ENCODE measurements at regions not wholly inside any gene's neighbourhood (a gene's known extent, or its start where the extent isn't known, plus 50 kb on each side); places are given as distances from the start of the nearest gene placed in this dataset.

DNA sequence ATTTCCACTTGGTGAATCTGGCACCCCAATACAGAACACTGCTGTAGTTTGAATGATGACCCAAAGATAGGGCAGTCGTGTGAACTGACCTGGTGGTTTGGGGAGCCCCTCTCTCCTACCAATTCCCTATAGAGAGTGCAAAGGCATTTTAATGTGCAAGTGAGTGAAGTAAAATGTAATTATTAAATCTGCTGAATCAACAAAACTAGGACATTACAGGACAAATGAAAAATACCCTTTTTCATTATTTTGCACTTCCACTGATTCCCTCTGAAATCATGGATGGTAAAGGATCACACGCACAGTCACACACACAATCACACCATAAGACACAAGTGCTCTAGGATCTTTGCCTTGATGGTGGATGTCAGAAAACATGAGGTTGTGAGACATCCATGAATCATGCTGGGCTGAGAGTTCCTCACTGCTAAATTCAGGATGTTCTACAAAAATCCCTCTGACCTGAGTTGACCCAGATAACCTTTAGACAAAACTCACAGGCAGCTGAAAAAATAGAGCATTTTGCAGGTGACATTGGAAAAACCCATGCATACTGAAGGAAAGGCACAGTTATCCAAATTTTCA is 197.4 kb downstream of the FBXO15 start:
- TF ChIP-seq, protein P1, sequence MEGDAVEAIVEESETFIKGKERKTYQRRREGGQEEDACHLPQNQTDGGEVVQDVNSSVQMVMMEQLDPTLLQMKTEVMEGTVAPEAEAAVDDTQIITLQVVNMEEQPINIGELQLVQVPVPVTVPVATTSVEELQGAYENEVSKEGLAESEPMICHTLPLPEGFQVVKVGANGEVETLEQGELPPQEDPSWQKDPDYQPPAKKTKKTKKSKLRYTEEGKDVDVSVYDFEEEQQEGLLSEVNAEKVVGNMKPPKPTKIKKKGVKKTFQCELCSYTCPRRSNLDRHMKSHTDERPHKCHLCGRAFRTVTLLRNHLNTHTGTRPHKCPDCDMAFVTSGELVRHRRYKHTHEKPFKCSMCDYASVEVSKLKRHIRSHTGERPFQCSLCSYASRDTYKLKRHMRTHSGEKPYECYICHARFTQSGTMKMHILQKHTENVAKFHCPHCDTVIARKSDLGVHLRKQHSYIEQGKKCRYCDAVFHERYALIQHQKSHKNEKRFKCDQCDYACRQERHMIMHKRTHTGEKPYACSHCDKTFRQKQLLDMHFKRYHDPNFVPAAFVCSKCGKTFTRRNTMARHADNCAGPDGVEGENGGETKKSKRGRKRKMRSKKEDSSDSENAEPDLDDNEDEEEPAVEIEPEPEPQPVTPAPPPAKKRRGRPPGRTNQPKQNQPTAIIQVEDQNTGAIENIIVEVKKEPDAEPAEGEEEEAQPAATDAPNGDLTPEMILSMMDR (IDR thresholded peaks at IDR 0.05), result no peak
- TF ChIP-seq POLR2A (IDR thresholded peaks at IDR 0.05) (no peak), POLR2AphosphoS5 (IDR thresholded peaks at IDR 0.05) (no peak), EP300 (IDR thresholded peaks at IDR 0.05) (no peak)

Measured in gastroesophageal sphincter (tissue), 3 donors.